RPMI7951 (cell line): ENCODE measurements at regions not wholly inside any gene's neighbourhood (a gene's known extent, or its start where the extent isn't known, plus 50 kb on each side); places are given as distances from the start of the nearest gene placed in this dataset.

Source experiments
- DNase-seq: peaks from one replicate; pipeline ENCODE4 v3.0.0-alpha.2; 2012; ENCODE audit warnings: low read depth

GRCh38 chr3:180284331-180285110, 247.8 kb upstream of the PEX5L start:
- no peak for DNase-seq

GRCh38 chr3:180287703-180288102, 251.0 kb upstream of the PEX5L start:
- DNase-seq: no peak

- DNase-seq: no peak
Observed at GRCh38 chr3:180288816-180289215, 252.1 kb upstream of the PEX5L start.

GRCh38 chr3:180290300-180290699, 253.6 kb upstream of the PEX5L start:
- DNase-seq: no peak

GRCh38 chr3:180294282-180295027, 257.7 kb upstream of the PEX5L start:
- no peak for DNase-seq

GRCh38 chr3:180295811-180296210, 259.1 kb upstream of the PEX5L start:
- no peak for DNase-seq

- DNase-seq: no peak
Observed at GRCh38 chr3:180296971-180297370, 260.2 kb upstream of the PEX5L start.

- no peak for DNase-seq
Observed at GRCh38 chr3:180306155-180306554, 269.4 kb upstream of the PEX5L start.

GRCh38 chr3:180306691-180307090, 270.0 kb upstream of the PEX5L start:
- peak; percentile 6 for DNase-seq

GRCh38 chr3:180311242-180311641, 274.5 kb upstream of the PEX5L start:
- no peak for DNase-seq

- DNase-seq: no peak
Observed at GRCh38 chr3:180316321-180316720, 279.6 kb upstream of the PEX5L start.

- DNase-seq: no peak
Observed at GRCh38 chr3:180319461-180319860, 282.5 kb upstream of the TTC14 start.

GRCh38 chr3:180320631-180321030, 281.3 kb upstream of the TTC14 start:
- DNase-seq: no peak

- DNase-seq: no peak
Observed at GRCh38 chr3:180321534-180321933, 280.4 kb upstream of the TTC14 start.

- DNase-seq: no peak
Observed at GRCh38 chr3:180322829-180323228, 279.1 kb upstream of the TTC14 start.

GRCh38 chr3:180324791-180325190, 277.2 kb upstream of the TTC14 start:
- DNase-seq: no peak

GRCh38 chr3:180325533-180325932, 276.4 kb upstream of the TTC14 start:
- DNase-seq: no peak

GRCh38 chr3:180325958-180326357, 276.0 kb upstream of the TTC14 start:
- DNase-seq: no peak

GRCh38 chr3:180329187-180329586, 272.8 kb upstream of the TTC14 start:
- no peak for DNase-seq

- no peak for DNase-seq
Observed at GRCh38 chr3:180329847-180330246, 272.1 kb upstream of the TTC14 start.

GRCh38 chr3:180330440-180330839, 271.5 kb upstream of the TTC14 start:
- DNase-seq: no peak

GRCh38 chr3:180332608-180333007, 269.4 kb upstream of the TTC14 start:
- no peak for DNase-seq

GRCh38 chr3:180335050-180335449, 266.9 kb upstream of the TTC14 start:
- no peak for DNase-seq
